ENCODE measurements at regions not wholly inside any gene's neighbourhood (a gene's known extent, or its start where the extent isn't known, plus 50 kb on each side); places are given as distances from the start of the nearest gene placed in this dataset.

- TF ChIP-seq, protein P1, sequence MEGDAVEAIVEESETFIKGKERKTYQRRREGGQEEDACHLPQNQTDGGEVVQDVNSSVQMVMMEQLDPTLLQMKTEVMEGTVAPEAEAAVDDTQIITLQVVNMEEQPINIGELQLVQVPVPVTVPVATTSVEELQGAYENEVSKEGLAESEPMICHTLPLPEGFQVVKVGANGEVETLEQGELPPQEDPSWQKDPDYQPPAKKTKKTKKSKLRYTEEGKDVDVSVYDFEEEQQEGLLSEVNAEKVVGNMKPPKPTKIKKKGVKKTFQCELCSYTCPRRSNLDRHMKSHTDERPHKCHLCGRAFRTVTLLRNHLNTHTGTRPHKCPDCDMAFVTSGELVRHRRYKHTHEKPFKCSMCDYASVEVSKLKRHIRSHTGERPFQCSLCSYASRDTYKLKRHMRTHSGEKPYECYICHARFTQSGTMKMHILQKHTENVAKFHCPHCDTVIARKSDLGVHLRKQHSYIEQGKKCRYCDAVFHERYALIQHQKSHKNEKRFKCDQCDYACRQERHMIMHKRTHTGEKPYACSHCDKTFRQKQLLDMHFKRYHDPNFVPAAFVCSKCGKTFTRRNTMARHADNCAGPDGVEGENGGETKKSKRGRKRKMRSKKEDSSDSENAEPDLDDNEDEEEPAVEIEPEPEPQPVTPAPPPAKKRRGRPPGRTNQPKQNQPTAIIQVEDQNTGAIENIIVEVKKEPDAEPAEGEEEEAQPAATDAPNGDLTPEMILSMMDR (IDR thresholded peaks at IDR 0.05), result no peak
- TF ChIP-seq POLR2A (IDR thresholded peaks at IDR 0.05), result no peak
Measured at GRCh38 chr14:40282196-40282595, 850.0 kb upstream of the FBXO33 start.
